ENCODE measurements at regions not wholly inside any gene's neighbourhood (a gene's known extent, or its start where the extent isn't known, plus 50 kb on each side); places are given as distances from the start of the nearest gene placed in this dataset.

- Histone ChIP-seq H2AFZ (ENCODE audit: low read depth) (no peak overlapping the region), H3K79me2 (ENCODE audit: insufficient read depth, low read depth) (no peaks in the 10 kb centered on the region), H3K4me3 (IDR thresholded peaks at IDR 0.05; ENCODE audit: insufficient read depth, low read depth, low read length) (no peak overlapping the region), H3K27me3 (ENCODE audit: insufficient read depth, low read depth) (no peaks in the 10 kb centered on the region), H3K4me1 (ENCODE audit: low read depth, poor library complexity, severe bottlenecking) (no peaks in the 10 kb centered on the region), H3K9ac (no peak overlapping the region), H3K4me2 (no peak overlapping the region), H4K20me1 (ENCODE audit: insufficient read depth) (no peaks in the 10 kb centered on the region), H3K27ac (no peak overlapping the region), H3K36me3 (ENCODE audit: insufficient read depth) (no peaks in the 10 kb centered on the region)
- no peak for TF ChIP-seq CTCF (conservative IDR thresholded peaks at IDR 0.05; ENCODE audit: low read depth, low read length)
These were observed 69.6 kb downstream of the HSPA13 start for GRCh38 chr21:14313300-14313699.

- TF ChIP-seq CTCF (conservative IDR thresholded peaks at IDR 0.05; ENCODE audit: low read depth, low read length) = no peak
- Histone ChIP-seq H3K27ac (no peak overlapping the region), H3K4me2 (no peak overlapping the region)
These were observed 70.1 kb downstream of the HSPA13 start for GRCh38 chr21:14312871-14313270.

GRCh38 chr21:14308234-14308633 lies 74.7 kb downstream of the HSPA13 start:
- Histone ChIP-seq H3K36me3 (ENCODE audit: insufficient read depth) (no peaks in the 10 kb centered on the region; the same call in 1 of the 2 replicates), H3K4me3 (IDR thresholded peaks at IDR 0.05; ENCODE audit: insufficient read depth, low read depth, low read length) (no peak overlapping the region), H3K27ac (no peak overlapping the region), H4K20me1 (ENCODE audit: insufficient read depth) (no peaks in the 10 kb centered on the region), H3K9ac (no peak overlapping the region), H3K4me2 (no peak overlapping the region), H3K4me1 (ENCODE audit: low read depth, poor library complexity, severe bottlenecking) (no peaks in the 10 kb centered on the region), H2AFZ (ENCODE audit: low read depth) (no peak overlapping the region), H3K27me3 (ENCODE audit: insufficient read depth, low read depth) (no peaks in the 10 kb centered on the region), H3K79me2 (ENCODE audit: insufficient read depth, low read depth) (no peaks in the 10 kb centered on the region)
- no peak for TF ChIP-seq CTCF (conservative IDR thresholded peaks at IDR 0.05; ENCODE audit: low read depth, low read length)

More at GRCh38 chr21:14312871-14313270, 70.1 kb downstream of the HSPA13 start:
- H3K36me3 ChIP-seq (ENCODE audit: insufficient read depth) = no peaks in the 10 kb centered on the region
- H2AFZ ChIP-seq (ENCODE audit: low read depth) = no peak overlapping the region
- H4K20me1 ChIP-seq (ENCODE audit: insufficient read depth) = no peaks in the 10 kb centered on the region
- H3K27me3 ChIP-seq (ENCODE audit: insufficient read depth, low read depth) = no peaks in the 10 kb centered on the region
- no peaks in the 10 kb centered on the region for H3K4me1 ChIP-seq (ENCODE audit: low read depth, poor library complexity, severe bottlenecking)
- no peak overlapping the region for H3K9ac ChIP-seq
- no peak overlapping the region for H3K4me3 ChIP-seq (IDR thresholded peaks at IDR 0.05; ENCODE audit: insufficient read depth, low read depth, low read length)
- H3K79me2 ChIP-seq (ENCODE audit: insufficient read depth, low read depth) = no peaks in the 10 kb centered on the region

GRCh38 chr21:14306126-14306907 lies 76.6 kb downstream of the HSPA13 start:
- Histone ChIP-seq H3K79me2 (ENCODE audit: insufficient read depth, low read depth) (no peaks in the 10 kb centered on the region), H3K4me1 (ENCODE audit: low read depth, poor library complexity, severe bottlenecking) (no peaks in the 10 kb centered on the region), H3K36me3 (ENCODE audit: insufficient read depth) (no peaks in the 10 kb centered on the region; the same call in 1 of the 2 replicates), H3K27ac (no peak overlapping the region), H3K4me2 (no peak overlapping the region), H3K27me3 (ENCODE audit: insufficient read depth, low read depth) (no peaks in the 10 kb centered on the region), H4K20me1 (ENCODE audit: insufficient read depth) (no peaks in the 10 kb centered on the region), H3K4me3 (IDR thresholded peaks at IDR 0.05; ENCODE audit: insufficient read depth, low read depth, low read length) (no peak overlapping the region), H2AFZ (ENCODE audit: low read depth) (no peak overlapping the region), H3K9ac (no peak overlapping the region)
- 0 out of 2 replicates have a peak, but pooled peaks have one; percentile 20 for TF ChIP-seq CTCF (conservative IDR thresholded peaks at IDR 0.05; ENCODE audit: low read depth, low read length)
